Endothelial cell of umbilical vein (primary cell): ENCODE measurements at regions not wholly inside any gene's neighbourhood (a gene's known extent, or its start where the extent isn't known, plus 50 kb on each side); places are given as distances from the start of the nearest gene placed in this dataset.

ENCODE experiments used
- BruUV-seq: library from RNA; stranded (reverse); fragments of 400-500 nt; replicated peaks from 2 replicates; lab custom pipeline; 2021; lab: Mats Ljungman, UMichigan
- CTCF ChIA-PET: fragments of 300-600, 350-600 bp; sonication (Branson Sonifier 250); formaldehyde crosslinking; loops from one replicate; lab custom pipeline; 2021; ENCODE audit warnings: antibody characterized with exemption, inconsistent platforms; lab: Charles Lee
- POLR2A ChIA-PET: fragments of 300-600, 350-600 bp; sonication (Branson Sonifier 250); formaldehyde crosslinking; loops from one replicate; lab custom pipeline; 2021; ENCODE audit warnings: antibody characterized with exemption, inconsistent platforms; lab: Charles Lee
- DNase-seq: peaks from one replicate; pipeline ENCODE4 v3.0.0-alpha.2; 2011; ENCODE audit warnings: low read depth, low spot score
- FAIRE-seq: peaks from 2 replicates; lab custom pipeline; 2011; peaks lifted over from hg19 to GRCh38; lab: Jason Lieb, UNC
- H2AFZ ChIP-seq: 2 replicates; pipeline ENCODE4 v1.6.0; 2012; ENCODE audit warnings: low read depth, low read length, control low read depth, inconsistent platforms
- H3K27ac ChIP-seq: 2 replicates; pipeline ENCODE4 v1.5.1; 2011; ENCODE audit warnings: low read depth, mild to moderate bottlenecking, control low read depth, low read length, moderate library complexity; ENCODE audit not compliant: insufficient read depth
- H3K27me3 ChIP-seq, 2 experiments: 2 replicates each; pipeline versions ENCODE4 v1.6.0 to v1.6.1; 2011; ENCODE audit warnings: low read length in 2 of 2, mixed read lengths in 1 of 2; ENCODE audit not compliant: control insufficient read depth in 2 of 2, insufficient read depth in 2 of 2
- H3K36me3 ChIP-seq, 2 experiments: 2 replicates in 1 of 2; 3 replicates in 1 of 2; pipeline ENCODE4 v1.5.1; 2011; ENCODE audit warnings: low read length in 2 of 2, mild to moderate bottlenecking in 1 of 2, moderate library complexity in 1 of 2; ENCODE audit not compliant: control insufficient read depth in 2 of 2, insufficient read depth in 2 of 2; ENCODE audit errors: extremely low read depth in 1 of 2
- H3K4me1 ChIP-seq: 3 replicates; pipeline ENCODE4 v1.5.1; 2011; ENCODE audit warnings: mild to moderate bottlenecking, low read length; ENCODE audit not compliant: control insufficient read depth, insufficient read depth; ENCODE audit errors: extremely low read depth
- H3K4me2 ChIP-seq: 2 replicates; pipeline ENCODE4 v1.6.1; 2011; ENCODE audit warnings: low read length, control low read depth, mixed read lengths; ENCODE audit not compliant: insufficient read depth
- H3K4me3 ChIP-seq, 3 experiments: fragments of 200-600 bp in 1 of 3; sonication (generic), shearing (Covaris generic) in 1 of 3; replicated peaks in 1 of 3; 2 replicates each; pipeline ENCODE4 v1.5.1; 2011 to 2016; ENCODE audit warnings: control low read depth in 3 of 3, low read length in 3 of 3, mild to moderate bottlenecking in 2 of 3, inconsistent platforms in 1 of 3, low read depth in 1 of 3, moderate library complexity in 1 of 3; ENCODE audit not compliant: insufficient read depth in 1 of 3
- H3K79me2 ChIP-seq: 2 replicates; pipeline ENCODE4 v1.6.0; 2012; ENCODE audit warnings: low read length, inconsistent platforms; ENCODE audit not compliant: control insufficient read depth, insufficient read depth
- H3K9ac ChIP-seq: replicated peaks from 2 replicates; pipeline ENCODE3; 2011; ENCODE audit warnings: low read length, control low read depth; ENCODE audit not compliant: insufficient read depth; ENCODE audit errors: extremely low read depth
- H3K9me1 ChIP-seq: replicated peaks from 3 replicates; pipeline ENCODE4 v1.6.0; 2011; ENCODE audit warnings: mild to moderate bottlenecking, low read length; ENCODE audit not compliant: control insufficient read depth, insufficient read depth; ENCODE audit errors: extremely low read depth
- H3K9me3 ChIP-seq: replicated peaks from 2 replicates; pipeline ENCODE4 v1.5.1; 2012; ENCODE audit warnings: low read length, inconsistent platforms; ENCODE audit not compliant: control insufficient read depth, insufficient read depth
- H4K20me1 ChIP-seq: replicated peaks from 2 replicates; pipeline ENCODE3; 2011; ENCODE audit warnings: mild to moderate bottlenecking, low read length; ENCODE audit not compliant: control insufficient read depth, insufficient read depth; ENCODE audit errors: extremely low read depth
- EZH2 ChIP-seq: IDR thresholded peaks from 2 replicates; pipeline ENCODE4 v1.6.1; 2012; ENCODE audit warnings: borderline replicate concordance, low read depth, mild to moderate bottlenecking, moderate library complexity, low read length, inconsistent platforms; ENCODE audit not compliant: severe bottlenecking
- FOS ChIP-seq: IDR thresholded peaks from 2 replicates; pipeline ENCODE4 v1.6.1; 2011; ENCODE audit warnings: mild to moderate bottlenecking, low read length, moderate library complexity, borderline replicate concordance; ENCODE audit not compliant: insufficient read depth
- GATA2 ChIP-seq: IDR thresholded peaks from 2 replicates; pipeline ENCODE4 v1.7.0; 2011; ENCODE audit warnings: low read depth, mild to moderate bottlenecking, moderate library complexity, mixed read lengths, low read length; ENCODE audit not compliant: insufficient read length, insufficient read depth
- JUN ChIP-seq: IDR thresholded peaks from 2 replicates; pipeline ENCODE4 v1.6.1; 2011; ENCODE audit warnings: borderline replicate concordance, low read depth; ENCODE audit not compliant: insufficient read length, insufficient read depth
- MYC ChIP-seq: IDR thresholded peaks from one replicate; pipeline ENCODE4 v1.6.1; 2011; ENCODE audit warnings: mild to moderate bottlenecking, low read depth, low read length
- POLR2A ChIP-seq: IDR thresholded peaks from 2 replicates; pipeline ENCODE4 v1.6.1; 2012; ENCODE audit warnings: low read depth, mild to moderate bottlenecking, control low read depth, low read length
- POLR2AphosphoS5 ChIP-seq: IDR thresholded peaks from 2 replicates; pipeline ENCODE4 v1.6.1; 2012; ENCODE audit warnings: low read depth, mild to moderate bottlenecking, control low read depth, low read length, moderate library complexity; ENCODE audit not compliant: insufficient read depth
- dilution Hi-C: fragments of 300-500 bp; cut with MboI; formaldehyde crosslinking; loops from one replicate; pipeline ENCODE4 v1.15.0; 2019; ENCODE audit warnings: low sequenced_read_pairs; ENCODE audit not compliant: extremely low pct_ligation_motif_present
- intact Hi-C: fragments of 100-400 bp; cut with micrococcal nuclease; formaldehyde crosslinking; loops from one replicate; pipeline ENCODE4 v1.10.0; 2022
- TF ChIP-seq, protein P1 (sequence below), 2 donors: IDR thresholded peaks; 1 replicate in 1 of 2; 2 replicates in 1 of 2; pipeline ENCODE4 v1.5.1; 2011; ENCODE audit warnings: low read length in 2 of 2, mild to moderate bottlenecking in 2 of 2, moderate library complexity in 2 of 2, control low read depth in 1 of 2, inconsistent platforms in 1 of 2, low read depth in 1 of 2; ENCODE audit not compliant: insufficient read depth in 1 of 2; ENCODE audit errors: extremely low read depth in 1 of 2
- TF ChIP-seq, protein P2 (sequence below): IDR thresholded peaks from 2 replicates; pipeline ENCODE4 v1.6.1; 2011; ENCODE audit not compliant: insufficient read depth, insufficient read length

DNA sequence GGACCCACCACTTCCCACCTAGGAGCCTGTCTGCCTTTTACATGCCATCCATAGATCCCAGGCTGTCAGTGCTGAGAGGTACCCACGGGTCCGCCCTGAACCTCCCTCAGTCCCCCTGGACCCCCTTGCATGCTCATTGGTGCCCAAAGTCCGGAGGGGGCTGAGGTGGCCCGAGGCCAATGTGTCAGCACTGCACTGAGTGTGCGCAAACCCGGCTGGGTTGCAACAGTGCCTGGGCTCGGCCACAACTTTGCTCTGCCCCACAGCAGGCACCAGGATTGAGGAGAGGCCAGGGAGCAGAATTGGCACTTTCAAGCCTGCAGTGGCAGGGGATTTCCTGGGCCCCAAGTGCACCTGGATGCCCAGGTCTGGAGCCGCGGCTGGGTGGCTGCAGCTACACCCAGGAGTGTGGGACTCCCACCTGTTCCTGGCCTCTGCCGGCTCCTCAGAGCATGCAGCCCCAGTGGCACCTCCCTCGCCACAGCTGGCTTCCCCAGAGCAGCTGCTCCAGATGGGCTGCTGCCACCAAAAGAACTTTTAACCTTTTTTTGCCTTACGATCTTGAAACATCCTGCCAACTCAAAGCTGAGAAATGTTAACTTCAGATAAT is 837.0 kb downstream of the SLITRK6 start:
- H3K27ac ChIP-seq = no peak overlapping the region
- H3K4me3 ChIP-seq = no peak overlapping the region
- no TSS peak for BruUV-seq
- no peak overlapping the region for H3K9ac ChIP-seq
- ChIA-PET CTCF (no interaction called here), POLR2A (no interaction called here)
- H3K4me1 ChIP-seq = no peaks in the 10 kb centered on the region
- no peak for FAIRE-seq
- TF ChIP-seq, protein P1, sequence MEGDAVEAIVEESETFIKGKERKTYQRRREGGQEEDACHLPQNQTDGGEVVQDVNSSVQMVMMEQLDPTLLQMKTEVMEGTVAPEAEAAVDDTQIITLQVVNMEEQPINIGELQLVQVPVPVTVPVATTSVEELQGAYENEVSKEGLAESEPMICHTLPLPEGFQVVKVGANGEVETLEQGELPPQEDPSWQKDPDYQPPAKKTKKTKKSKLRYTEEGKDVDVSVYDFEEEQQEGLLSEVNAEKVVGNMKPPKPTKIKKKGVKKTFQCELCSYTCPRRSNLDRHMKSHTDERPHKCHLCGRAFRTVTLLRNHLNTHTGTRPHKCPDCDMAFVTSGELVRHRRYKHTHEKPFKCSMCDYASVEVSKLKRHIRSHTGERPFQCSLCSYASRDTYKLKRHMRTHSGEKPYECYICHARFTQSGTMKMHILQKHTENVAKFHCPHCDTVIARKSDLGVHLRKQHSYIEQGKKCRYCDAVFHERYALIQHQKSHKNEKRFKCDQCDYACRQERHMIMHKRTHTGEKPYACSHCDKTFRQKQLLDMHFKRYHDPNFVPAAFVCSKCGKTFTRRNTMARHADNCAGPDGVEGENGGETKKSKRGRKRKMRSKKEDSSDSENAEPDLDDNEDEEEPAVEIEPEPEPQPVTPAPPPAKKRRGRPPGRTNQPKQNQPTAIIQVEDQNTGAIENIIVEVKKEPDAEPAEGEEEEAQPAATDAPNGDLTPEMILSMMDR (IDR thresholded peaks at IDR 0.05; ENCODE audit: extremely low read depth in 1 of 2, insufficient read depth in 1 of 2, low read depth in 1 of 2, low read length in 2 of 2) = no peak
- TF ChIP-seq POLR2AphosphoS5 (no peak), MYC (no peak), FOS (no peak), JUN (no peak), EZH2 (no peak), GATA2 (no peak), POLR2A (no peak)
- TF ChIP-seq, protein P2, sequence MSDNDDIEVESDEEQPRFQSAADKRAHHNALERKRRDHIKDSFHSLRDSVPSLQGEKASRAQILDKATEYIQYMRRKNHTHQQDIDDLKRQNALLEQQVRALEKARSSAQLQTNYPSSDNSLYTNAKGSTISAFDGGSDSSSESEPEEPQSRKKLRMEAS = no peak
- H3K4me2 ChIP-seq = no peak overlapping the region
- intact Hi-C loops = no loop called here
- no peaks in the 10 kb centered on the region for H4K20me1 ChIP-seq
- dilution Hi-C loops = no loop called here
- H3K9me3 ChIP-seq = peaks cover 3% of the 10 kb centered on the region
- H3K79me2 ChIP-seq = no peaks in the 10 kb centered on the region
- H3K9me1 ChIP-seq = no peaks in the 10 kb centered on the region
- H2AFZ ChIP-seq = no peak overlapping the region
- H3K27me3 ChIP-seq = no peaks in the 10 kb centered on the region
- no peak for DNase-seq
- no peaks in the 10 kb centered on the region for H3K36me3 ChIP-seq
